GM12872 (cell line): ENCODE measurements at regions not wholly inside any gene's neighbourhood (a gene's known extent, or its start where the extent isn't known, plus 50 kb on each side); places are given as distances from the start of the nearest gene placed in this dataset.

Experiments used
- TF ChIP-seq, protein P1 (sequence below): IDR thresholded peaks from 3 replicates; pipeline ENCODE4 v1.5.1; 2011; ENCODE audit warnings: low read depth, mild to moderate bottlenecking, low read length, moderate library complexity; ENCODE audit not compliant: insufficient read depth

DNA sequence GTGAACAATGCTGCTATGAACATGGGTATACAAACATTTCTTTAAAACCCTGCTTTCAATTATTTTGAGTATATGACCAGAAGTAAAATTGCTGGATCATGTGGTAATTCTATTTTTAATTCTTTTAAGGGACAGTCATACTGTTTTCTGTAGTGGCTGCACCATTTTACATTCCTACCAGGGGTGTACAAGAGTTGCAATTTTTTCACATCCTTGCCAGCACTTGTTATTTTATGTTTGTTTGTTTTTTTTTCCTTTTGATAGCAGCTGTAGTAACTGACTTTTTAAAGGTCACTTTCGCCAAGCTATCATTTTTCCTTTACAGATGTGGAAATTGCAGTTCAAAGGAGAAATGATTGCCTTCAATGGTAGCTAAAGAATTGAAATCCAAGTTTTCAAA, 99.5 kb downstream of the GPR85 start:
- TF ChIP-seq, protein P1, sequence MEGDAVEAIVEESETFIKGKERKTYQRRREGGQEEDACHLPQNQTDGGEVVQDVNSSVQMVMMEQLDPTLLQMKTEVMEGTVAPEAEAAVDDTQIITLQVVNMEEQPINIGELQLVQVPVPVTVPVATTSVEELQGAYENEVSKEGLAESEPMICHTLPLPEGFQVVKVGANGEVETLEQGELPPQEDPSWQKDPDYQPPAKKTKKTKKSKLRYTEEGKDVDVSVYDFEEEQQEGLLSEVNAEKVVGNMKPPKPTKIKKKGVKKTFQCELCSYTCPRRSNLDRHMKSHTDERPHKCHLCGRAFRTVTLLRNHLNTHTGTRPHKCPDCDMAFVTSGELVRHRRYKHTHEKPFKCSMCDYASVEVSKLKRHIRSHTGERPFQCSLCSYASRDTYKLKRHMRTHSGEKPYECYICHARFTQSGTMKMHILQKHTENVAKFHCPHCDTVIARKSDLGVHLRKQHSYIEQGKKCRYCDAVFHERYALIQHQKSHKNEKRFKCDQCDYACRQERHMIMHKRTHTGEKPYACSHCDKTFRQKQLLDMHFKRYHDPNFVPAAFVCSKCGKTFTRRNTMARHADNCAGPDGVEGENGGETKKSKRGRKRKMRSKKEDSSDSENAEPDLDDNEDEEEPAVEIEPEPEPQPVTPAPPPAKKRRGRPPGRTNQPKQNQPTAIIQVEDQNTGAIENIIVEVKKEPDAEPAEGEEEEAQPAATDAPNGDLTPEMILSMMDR = no peak

DNA sequence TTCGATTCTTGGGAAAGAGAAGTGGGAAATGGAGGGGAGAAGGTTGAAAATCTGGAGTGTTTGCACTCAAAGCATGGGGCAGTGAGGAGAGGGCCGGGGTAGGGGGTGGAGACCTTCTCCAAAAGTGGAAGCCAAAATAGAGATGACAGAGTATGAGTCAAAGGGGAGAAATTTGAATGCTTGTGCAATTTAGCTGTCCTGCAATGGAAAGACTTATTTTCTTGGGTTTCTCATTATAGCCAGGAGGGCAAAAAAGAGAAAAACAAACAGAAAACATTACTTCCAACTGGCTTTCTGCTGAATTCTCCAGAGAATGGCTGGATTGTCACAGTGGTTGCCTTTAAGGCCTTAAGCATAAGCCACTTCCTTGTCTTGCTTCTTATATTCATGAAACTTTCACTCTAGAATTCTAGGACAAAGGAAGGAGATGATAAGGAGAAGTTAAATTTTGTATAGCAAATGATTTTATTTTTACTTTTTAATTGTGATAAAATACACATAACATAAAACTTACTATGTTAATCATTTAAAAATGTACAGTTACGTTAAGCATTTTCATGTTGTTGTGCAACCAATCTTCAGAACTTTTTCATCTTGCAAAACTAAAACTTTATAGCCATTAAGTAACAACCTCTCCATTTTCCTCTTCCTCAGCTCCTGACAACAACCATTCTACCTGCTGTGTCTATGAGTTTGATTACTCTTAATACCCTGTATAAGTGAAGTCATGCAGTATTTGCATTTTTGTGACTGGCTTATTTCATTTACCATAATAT, 100.2 kb downstream of the GPR85 start:
- TF ChIP-seq, protein P1 = no peak

DNA sequence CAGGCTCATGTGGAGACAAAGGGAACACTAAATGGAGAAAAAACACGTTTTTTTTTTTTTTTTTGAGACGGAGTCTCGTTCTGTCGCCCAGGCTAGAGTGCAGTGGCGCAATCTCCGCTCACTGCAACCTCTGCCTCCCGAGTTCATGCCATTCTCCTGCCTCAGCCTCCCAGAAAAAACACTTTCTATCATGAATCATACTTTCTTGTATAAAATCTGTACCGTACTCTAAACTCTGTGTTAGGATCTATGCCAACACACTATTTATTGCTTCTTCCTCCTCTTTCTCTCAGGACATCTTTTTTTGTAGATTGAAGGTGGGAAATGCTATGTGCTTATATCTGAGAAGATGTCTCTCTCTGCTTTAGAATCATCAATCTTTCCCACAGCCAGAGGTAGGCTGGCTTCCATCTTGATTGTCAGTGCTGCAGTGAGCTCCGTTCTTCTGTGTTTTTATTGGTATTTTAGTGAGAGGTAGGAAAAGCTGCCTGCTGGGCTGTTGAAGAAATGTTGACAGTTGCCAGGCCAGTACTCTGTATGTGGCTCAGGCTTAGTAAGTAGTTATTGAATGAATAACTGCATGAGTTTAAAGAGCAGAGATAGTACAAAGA, 101.1 kb downstream of the GPR85 start:
- TF ChIP-seq, protein P1 = no peak

DNA sequence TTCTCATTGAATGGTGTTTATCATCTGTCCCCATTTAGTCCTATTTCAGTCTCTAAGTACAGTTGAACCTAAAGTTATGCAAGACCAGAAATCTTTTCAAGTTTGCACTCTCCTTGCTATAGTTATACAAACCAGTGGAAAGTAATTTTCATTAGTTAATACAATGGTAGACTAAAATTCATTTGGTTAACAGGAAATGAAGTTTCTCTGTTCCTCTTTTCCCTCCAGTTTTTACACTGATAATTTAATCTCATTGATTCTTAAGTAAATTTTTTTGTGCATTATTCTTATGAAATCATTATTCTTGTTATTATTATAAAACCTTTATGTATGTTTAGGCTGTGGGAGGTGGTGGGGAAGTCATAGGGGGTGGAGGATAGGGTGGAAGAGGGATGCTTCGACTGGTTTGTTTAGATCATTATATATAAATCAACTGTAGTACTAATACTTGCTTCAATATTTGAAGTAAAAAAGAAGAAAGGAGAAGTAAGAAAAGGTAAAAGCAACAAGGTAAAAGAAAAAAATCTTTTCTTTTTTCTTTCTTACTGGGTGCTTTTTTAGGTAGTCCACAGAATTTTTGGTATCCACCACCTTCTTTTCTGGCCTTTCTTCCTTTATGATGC, 104.1 kb downstream of the GPR85 start:
- TF ChIP-seq, protein P1 = no peak

DNA sequence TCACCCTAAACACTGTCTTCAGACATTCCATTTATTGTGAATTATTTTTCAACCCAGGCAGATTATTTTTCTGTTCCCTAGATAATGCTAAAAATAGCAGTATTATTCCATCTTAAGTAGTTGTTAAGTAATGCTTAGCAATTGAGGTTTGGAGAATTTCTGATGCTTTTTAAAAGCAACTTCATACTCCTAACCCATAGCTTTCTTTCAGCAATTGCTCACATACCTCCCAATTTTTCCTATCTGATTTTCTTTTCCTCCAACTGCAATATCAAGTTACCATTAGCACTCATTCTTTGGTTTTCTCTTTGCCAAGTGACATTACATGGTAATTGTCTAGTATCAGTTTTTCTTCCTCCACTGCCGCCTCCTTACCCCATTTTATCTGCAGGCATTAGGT, 104.7 kb downstream of the GPR85 start:
- TF ChIP-seq, protein P1 = no peak

DNA sequence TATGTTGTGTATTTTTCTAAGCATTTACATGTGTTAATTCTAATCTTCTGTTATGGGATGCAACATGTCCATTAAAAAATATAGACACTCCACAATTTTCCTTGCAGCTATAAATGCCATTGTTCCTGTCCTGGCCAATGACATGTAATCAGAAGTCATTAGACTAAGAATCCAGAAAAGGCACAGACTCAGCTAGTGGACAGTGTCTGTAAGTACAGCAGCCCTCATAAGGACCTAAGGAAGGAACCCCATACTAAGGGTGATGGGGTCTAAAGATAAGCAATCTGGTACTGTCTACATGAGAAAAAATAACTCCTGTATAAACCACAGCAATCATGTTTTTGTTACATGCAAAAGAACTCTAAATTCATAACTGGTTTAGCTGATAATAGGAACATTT, 115.9 kb downstream of the GPR85 start:
- TF ChIP-seq, protein P1 = peak; percentile 34; the same call in 1 of the 3 replicates

DNA sequence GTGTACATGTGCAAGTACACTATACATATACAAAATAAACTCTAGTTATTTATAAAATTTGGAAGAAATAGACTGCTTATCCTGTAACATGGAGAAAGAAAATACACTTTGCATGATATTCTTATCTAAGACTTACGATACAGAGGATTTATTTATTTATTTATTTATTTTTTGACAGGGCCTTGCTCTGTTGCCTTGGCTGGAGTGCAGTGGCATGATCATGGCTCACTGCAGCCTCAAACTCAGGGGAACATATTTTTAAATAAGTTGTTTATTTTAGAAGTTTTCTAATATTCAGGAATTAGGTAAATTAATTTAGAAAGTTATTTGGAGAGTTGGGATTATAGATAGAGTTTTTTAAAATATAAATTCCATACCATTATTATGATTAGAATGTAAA, 116.7 kb downstream of the GPR85 start:
- TF ChIP-seq, protein P1 = no peak
